Thyroid gland (tissue), 4 donors: ENCODE measurements at regions not wholly inside any gene's neighbourhood (a gene's known extent, or its start where the extent isn't known, plus 50 kb on each side); places are given as distances from the start of the nearest gene placed in this dataset.

ENCODE experiments used
- CTCF ChIP-seq, 6 experiments: fragments of 200-600 bp in 3 of 6; fragments of 450-650 bp in 3 of 6; sonication (generic) in 3 of 6; IDR thresholded peaks; one replicate each; pipeline ENCODE4 v1.5.1; 2016 to 2019; ENCODE audit warnings: antibody characterized with exemption in 6 of 6, mild to moderate bottlenecking in 2 of 6, inconsistent platforms in 1 of 6, moderate library complexity in 1 of 6
- POLR2A ChIP-seq, 2 donors: fragments of 450-650 bp; IDR thresholded peaks; one replicate each; pipeline ENCODE4 v1.6.1; 2017; ENCODE audit warnings: antibody characterized with exemption in 2 of 2, mild to moderate bottlenecking in 2 of 2, moderate library complexity in 1 of 2

DNA sequence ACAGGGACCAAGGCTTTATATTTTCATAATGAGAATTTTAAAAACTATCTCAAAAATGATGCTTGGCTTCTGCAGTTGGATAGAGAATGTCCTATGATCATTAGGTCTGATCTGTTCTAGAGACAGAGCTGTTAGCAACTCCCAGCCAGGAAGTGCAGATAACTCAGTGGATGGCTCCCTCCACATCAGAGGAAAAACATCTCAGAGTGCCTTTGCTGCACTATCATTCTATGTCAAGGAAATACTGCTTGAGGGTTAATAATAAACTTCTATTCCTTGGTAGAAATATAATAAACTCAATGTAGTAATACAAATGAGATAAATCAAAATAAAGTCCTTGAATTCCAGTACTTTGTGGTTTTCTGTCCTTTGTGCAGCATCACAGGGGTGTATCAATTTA, 78.0 kb upstream of the BET1 start:
- TF ChIP-seq CTCF (IDR thresholded peaks at IDR 0.05) = no peak
- no peak for TF ChIP-seq POLR2A (IDR thresholded peaks at IDR 0.05)
